ENCODE measurements at regions not wholly inside any gene's neighbourhood (a gene's known extent, or its start where the extent isn't known, plus 50 kb on each side); places are given as distances from the start of the nearest gene placed in this dataset.

DNA sequence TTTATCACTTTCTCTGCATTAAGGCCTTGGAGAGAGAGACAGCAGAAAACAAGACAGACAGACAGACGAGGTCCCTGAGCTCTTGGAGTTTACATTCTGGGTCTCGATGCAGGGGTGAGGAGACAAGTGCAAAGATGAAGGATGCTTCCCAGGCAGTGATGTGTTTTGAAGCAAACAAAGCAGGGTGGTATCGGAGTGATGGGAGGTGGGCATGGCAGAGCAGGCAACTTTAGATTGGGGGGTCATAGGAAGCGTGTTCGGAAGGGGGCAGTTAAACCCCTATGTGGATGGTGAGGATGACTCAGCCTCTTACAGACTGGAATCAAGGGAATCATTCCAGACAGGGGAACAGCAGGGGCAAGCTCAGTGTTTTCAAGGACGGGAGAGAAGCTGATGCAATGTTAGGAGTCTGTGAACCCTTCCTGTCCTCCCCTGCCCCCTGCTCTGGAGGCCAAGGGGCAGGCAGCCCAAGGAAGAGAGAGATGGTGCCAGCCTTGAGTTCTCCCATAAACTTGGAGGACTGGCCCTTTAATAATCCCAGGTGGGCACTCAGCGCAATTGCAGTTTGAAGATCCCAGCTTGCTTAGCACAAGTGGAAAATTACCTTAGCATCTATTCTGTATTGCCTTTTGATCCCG lies 180.2 kb downstream of the CHST1 start:
- H3K4me3 ChIP-seq = no peak overlapping the region
- H2AFZ ChIP-seq = no peak overlapping the region
- 32 to 37% methylated on average over 8 of the region's 8 CpGs for WGBS, 2 experiments (ENCODE audit: low coverage in 1 of 2, low lambda C conversion rate in 2 of 2, missing lambda C conversion rate in 2 of 2)
- in situ Hi-C loops (cut with MboI) = no loop called here
- H3K4me1 ChIP-seq (ENCODE audit: insufficient read depth) = no peaks in the 10 kb centered on the region
- H3K27me3 ChIP-seq (replicated peaks; ENCODE audit: insufficient read depth) = peaks cover 15% of the 10 kb centered on the region
- no peaks in the 10 kb centered on the region for H3F3A ChIP-seq (ENCODE audit: insufficient read depth)
- H4K20me1 ChIP-seq (ENCODE audit: insufficient read depth) = no peaks in the 10 kb centered on the region
- TF ChIP-seq EZH2phosphoT487 (IDR thresholded peaks at IDR 0.05; ENCODE audit: insufficient read depth, low read depth) (no peak), EZH2 (IDR thresholded peaks at IDR 0.05; ENCODE audit: insufficient read depth, poor library complexity, severe bottlenecking) (no peak)
- no peak overlapping the region for H3K4me2 ChIP-seq (ENCODE audit: unreplicated experiment)
- no peak overlapping the region for H3K9ac ChIP-seq
- H3K9me3 ChIP-seq (ENCODE audit: low read depth) = no peaks in the 10 kb centered on the region
- H3K79me2 ChIP-seq (ENCODE audit: insufficient read depth) = no peaks in the 10 kb centered on the region
- no peaks in the 10 kb centered on the region for H3K9me2 ChIP-seq (ENCODE audit: insufficient read depth)
- H3K27ac ChIP-seq = no peak overlapping the region
- no peaks in the 10 kb centered on the region for H3K36me3 ChIP-seq (ENCODE audit: low read depth)
- no peak for DNase-seq

DNA sequence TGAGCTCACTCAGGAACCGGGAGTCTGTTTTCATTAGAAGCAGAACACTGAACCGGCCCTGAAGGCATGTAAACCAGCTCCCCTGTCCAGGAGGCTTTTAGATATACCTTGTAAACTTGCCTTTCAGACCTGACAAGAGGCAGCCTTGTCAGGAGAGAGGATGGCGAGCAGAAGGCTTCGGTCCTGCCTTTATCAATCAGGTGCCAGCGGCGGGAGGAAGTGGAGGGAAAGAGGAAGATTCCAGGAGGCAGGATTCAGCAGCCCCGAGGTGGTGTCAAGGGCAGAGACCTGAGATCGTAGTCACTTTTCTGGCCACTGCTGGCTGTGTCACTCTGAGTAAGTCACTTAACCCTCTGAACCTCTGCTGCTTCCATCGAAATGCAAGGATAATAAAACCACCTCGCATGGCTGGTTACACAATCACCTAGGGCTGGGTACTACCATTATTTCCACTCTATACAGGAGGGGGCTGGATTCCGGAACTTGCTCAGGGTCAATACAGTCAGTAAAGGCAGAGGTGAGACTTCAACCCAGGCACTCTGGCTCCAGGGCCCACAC lies 181.0 kb downstream of the CHST1 start:
- Histone ChIP-seq H3K9me3 (ENCODE audit: low read depth) (no peaks in the 10 kb centered on the region), H3K27me3 (replicated peaks; ENCODE audit: insufficient read depth) (peaks cover 22% of the 10 kb centered on the region), H3K9ac (no peak overlapping the region), H2AFZ (no peak overlapping the region), H4K20me1 (ENCODE audit: insufficient read depth) (no peaks in the 10 kb centered on the region), H3K9me2 (ENCODE audit: insufficient read depth) (no peaks in the 10 kb centered on the region), H3K4me3 (no peak overlapping the region), H3K4me1 (ENCODE audit: insufficient read depth) (no peaks in the 10 kb centered on the region), H3K27ac (no peak overlapping the region), H3K79me2 (ENCODE audit: insufficient read depth) (no peaks in the 10 kb centered on the region), H3K36me3 (ENCODE audit: low read depth) (no peaks in the 10 kb centered on the region), H3K4me2 (ENCODE audit: unreplicated experiment) (no peak overlapping the region), H3F3A (ENCODE audit: insufficient read depth) (no peaks in the 10 kb centered on the region)
- in situ Hi-C loops (cut with MboI) = no loop called here
- WGBS, 2 experiments (ENCODE audit: low coverage in 1 of 2, low lambda C conversion rate in 2 of 2, missing lambda C conversion rate in 2 of 2) = 23 to 24% methylated on average over 11 of the region's 11 CpGs
- DNase-seq = no peak
- TF ChIP-seq EZH2 (IDR thresholded peaks at IDR 0.05; ENCODE audit: insufficient read depth, poor library complexity, severe bottlenecking) (no peak), EZH2phosphoT487 (IDR thresholded peaks at IDR 0.05; ENCODE audit: insufficient read depth, low read depth) (no peak)

DNA sequence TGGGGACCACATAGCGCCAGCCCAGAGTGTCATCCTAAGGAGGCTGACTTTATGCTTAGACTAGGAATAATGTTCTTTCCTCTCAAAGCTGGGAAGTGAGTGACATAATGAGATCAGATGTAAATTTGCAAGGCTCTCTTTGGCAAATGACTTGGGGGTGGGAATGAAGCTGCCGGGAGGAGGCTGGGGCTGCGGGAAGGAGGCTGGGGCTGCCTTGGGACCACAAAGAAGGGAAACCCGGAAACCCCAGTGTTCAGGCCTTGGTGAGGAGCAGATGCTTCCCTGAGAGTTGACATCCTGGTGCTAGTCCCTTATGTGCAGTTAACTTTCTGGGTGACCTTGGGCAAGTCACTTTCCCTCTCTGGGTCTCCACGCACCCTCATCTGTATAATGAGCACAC lies 182.0 kb downstream of the CHST1 start:
- H3K4me3 ChIP-seq = no peak overlapping the region
- H3F3A ChIP-seq (ENCODE audit: insufficient read depth) = no peaks in the 10 kb centered on the region
- H3K27ac ChIP-seq = no peak overlapping the region
- WGBS, 2 experiments (ENCODE audit: low coverage in 1 of 2, low lambda C conversion rate in 2 of 2, missing lambda C conversion rate in 2 of 2) = 64 to 70% methylated on average over 5 of the region's 5 CpGs
- in situ Hi-C loops (cut with MboI) = no loop called here
- H3K4me1 ChIP-seq (ENCODE audit: insufficient read depth) = no peaks in the 10 kb centered on the region
- no peaks in the 10 kb centered on the region for H3K9me3 ChIP-seq (ENCODE audit: low read depth)
- no peak overlapping the region for H2AFZ ChIP-seq
- H3K27me3 ChIP-seq (replicated peaks; ENCODE audit: insufficient read depth) = peaks cover 25% of the 10 kb centered on the region
- H3K4me2 ChIP-seq (ENCODE audit: unreplicated experiment) = no peak overlapping the region
- no peaks in the 10 kb centered on the region for H4K20me1 ChIP-seq (ENCODE audit: insufficient read depth)
- no peak for DNase-seq
- TF ChIP-seq EZH2phosphoT487 (IDR thresholded peaks at IDR 0.05; ENCODE audit: insufficient read depth, low read depth) = no peak
- TF ChIP-seq EZH2 (IDR thresholded peaks at IDR 0.05; ENCODE audit: insufficient read depth, poor library complexity, severe bottlenecking) = no peak
- H3K9me2 ChIP-seq (ENCODE audit: insufficient read depth) = no peaks in the 10 kb centered on the region
- no peak overlapping the region for H3K9ac ChIP-seq
- H3K36me3 ChIP-seq (ENCODE audit: low read depth) = no peaks in the 10 kb centered on the region
- no peaks in the 10 kb centered on the region for H3K79me2 ChIP-seq (ENCODE audit: insufficient read depth)

- H3K9ac ChIP-seq = no peak overlapping the region
- H3K27me3 ChIP-seq (replicated peaks; ENCODE audit: insufficient read depth) = peaks cover 25% of the 10 kb centered on the region
- H3K4me2 ChIP-seq (ENCODE audit: unreplicated experiment) = no peak overlapping the region
- no peaks in the 10 kb centered on the region for H3K79me2 ChIP-seq (ENCODE audit: insufficient read depth)
- no peaks in the 10 kb centered on the region for H3K4me1 ChIP-seq (ENCODE audit: insufficient read depth)
- no peaks in the 10 kb centered on the region for H3K9me3 ChIP-seq (ENCODE audit: low read depth)
- no peak for DNase-seq
- H3K27ac ChIP-seq = no peak overlapping the region
- H3F3A ChIP-seq (ENCODE audit: insufficient read depth) = no peaks in the 10 kb centered on the region
- H2AFZ ChIP-seq = no peak overlapping the region
- H3K9me2 ChIP-seq (ENCODE audit: insufficient read depth) = no peaks in the 10 kb centered on the region
- H3K4me3 ChIP-seq = no peak overlapping the region
- H3K36me3 ChIP-seq (ENCODE audit: low read depth) = no peaks in the 10 kb centered on the region
- H4K20me1 ChIP-seq (ENCODE audit: insufficient read depth) = no peaks in the 10 kb centered on the region
- 38 to 42% methylated on average over 7 of the region's 7 CpGs for WGBS, 2 experiments (ENCODE audit: low coverage in 1 of 2, low lambda C conversion rate in 2 of 2, missing lambda C conversion rate in 2 of 2)
- in situ Hi-C loops (cut with MboI) = no loop called here
- no peak for TF ChIP-seq EZH2 (IDR thresholded peaks at IDR 0.05; ENCODE audit: insufficient read depth, poor library complexity, severe bottlenecking)
- TF ChIP-seq EZH2phosphoT487 (IDR thresholded peaks at IDR 0.05; ENCODE audit: insufficient read depth, low read depth) = no peak
These were observed 183.1 kb downstream of the CHST1 start for GRCh38 chr11:45482331-45482730.

All from GM23248 (cell line).